GM13976 (cell line): ENCODE measurements at regions not wholly inside any gene's neighbourhood (a gene's known extent, or its start where the extent isn't known, plus 50 kb on each side); places are given as distances from the start of the nearest gene placed in this dataset.

Experiments used
- DNase-seq: peaks from one replicate; pipeline ENCODE4 v3.0.0; 2012; ENCODE audit warnings: low spot score
- CTCF ChIP-seq: IDR thresholded peaks from 2 replicates; pipeline ENCODE4 v1.5.1; 2012; ENCODE audit warnings: borderline replicate concordance, mild to moderate bottlenecking; ENCODE audit not compliant: insufficient read depth; ENCODE audit errors: extremely low read depth, missing control alignments, control extremely low read depth
- in situ Hi-C: fragments of 300-500 bp; cut with MboI; formaldehyde crosslinking; loops from one replicate; pipeline ENCODE4 v1.12.0; 2022; ENCODE audit warnings: low sequenced_read_pairs, mixed read lengths, inconsistent platforms; ENCODE audit not compliant: unreplicated experiment

GRCh38 chr12:66786531-66787308 lies 107.8 kb upstream of the GRIP1 start:
- no peak for DNase-seq
- in situ Hi-C loops: no loop called here
- no peak for TF ChIP-seq CTCF

- no peak for TF ChIP-seq CTCF
- no peak for DNase-seq
- in situ Hi-C loops: no loop called here
These were observed 120.7 kb upstream of the GRIP1 start for GRCh38 chr12:66799551-66799950.

- DNase-seq: no peak
- TF ChIP-seq CTCF: no peak
- in situ Hi-C loops: no loop called here
These were observed 121.2 kb upstream of the GRIP1 start for GRCh38 chr12:66800046-66800445.

GRCh38 chr12:66803930-66804329 lies 125.1 kb upstream of the GRIP1 start:
- no peak for DNase-seq
- no peak for TF ChIP-seq CTCF
- in situ Hi-C loops: no loop called here

- no peak for DNase-seq
- in situ Hi-C loops: no loop called here
- no peak for TF ChIP-seq CTCF
These were observed 125.7 kb upstream of the GRIP1 start for GRCh38 chr12:66804563-66804974.

- DNase-seq: no peak
- TF ChIP-seq CTCF: no peak
- in situ Hi-C loops: no loop called here
These were observed 129.7 kb upstream of the GRIP1 start for GRCh38 chr12:66808606-66809005.
